HG03342 (cell line): ENCODE measurements at regions not wholly inside any gene's neighbourhood (a gene's known extent, or its start where the extent isn't known, plus 50 kb on each side); places are given as distances from the start of the nearest gene placed in this dataset.
"Not testable (repeated sequence)": the region's sequence is repeated elsewhere in the genome, so short reads cannot be mapped to it uniquely, and the experiment has no call there.

Source experiments
- ATAC-seq: cut with Tn5 transposase; IDR thresholded peaks from one replicate; pipeline ENCODE4 v1.9.1; 2021; ENCODE audit warnings: mild to moderate bottlenecking, moderate library complexity; ENCODE audit not compliant: unreplicated experiment

DNA sequence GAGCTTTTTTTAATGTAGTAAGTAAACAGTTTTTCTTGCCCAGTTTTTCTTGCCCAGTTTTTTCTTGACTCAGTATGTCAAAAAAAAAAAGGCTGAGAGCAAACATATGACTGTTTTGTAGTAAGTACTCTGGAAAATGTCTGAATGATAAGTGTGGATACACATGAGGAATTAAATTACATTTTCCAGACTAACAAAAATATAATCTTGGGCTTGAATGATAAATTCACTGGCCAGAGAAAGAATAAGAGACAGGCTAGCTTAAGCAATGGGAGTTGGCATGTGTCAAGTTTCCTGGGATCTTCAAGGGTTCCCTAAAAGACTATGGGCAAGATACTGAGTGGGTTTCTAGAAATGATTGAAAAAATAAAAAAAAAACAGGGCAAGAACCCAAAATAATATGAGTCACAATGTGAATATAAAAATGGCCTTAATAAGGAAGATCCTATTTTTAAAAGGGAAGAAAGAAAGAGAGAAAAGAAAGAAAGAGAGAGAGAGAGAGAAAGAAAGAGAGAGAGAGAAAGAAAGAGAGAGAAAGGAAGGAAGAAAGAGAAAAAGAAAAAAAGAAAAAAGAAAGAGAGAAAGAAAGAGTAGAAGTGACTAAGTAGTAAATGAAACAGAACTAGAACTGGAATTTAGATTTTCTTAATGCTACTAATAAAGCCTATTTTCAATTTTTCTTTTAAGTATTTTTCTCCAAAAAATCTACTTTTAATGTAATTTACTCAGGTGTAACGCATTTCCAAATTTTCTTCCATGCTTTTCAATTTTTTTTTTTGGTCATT, 60.2 kb downstream of the TFPI2 start:
- no peak for ATAC-seq

GRCh38 chr7:93828260-93828659, 62.3 kb downstream of the TFPI2 start:
- ATAC-seq = no peak

DNA sequence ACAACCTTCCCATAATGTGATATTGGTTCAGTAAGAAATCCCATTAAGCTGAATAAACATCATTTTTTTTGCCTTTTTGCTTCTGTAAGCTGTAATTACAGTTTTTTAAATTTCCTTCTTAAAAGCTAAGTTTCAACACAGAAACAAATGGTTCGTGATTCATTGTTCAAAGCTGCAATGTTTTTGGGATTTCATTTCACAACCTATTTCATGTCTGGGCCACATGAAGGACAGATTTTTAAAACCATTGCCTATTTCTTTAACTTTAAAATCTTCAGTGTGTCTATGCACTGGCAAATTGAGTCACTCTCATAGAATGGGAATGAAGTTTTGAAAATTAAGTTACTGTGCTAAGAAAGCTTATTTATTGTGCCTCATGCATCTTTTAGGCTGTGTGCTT, 66.9 kb downstream of the TFPI2 start:
- no peak for ATAC-seq

GRCh38 chr7:93821463-93821862, 69.1 kb downstream of the TFPI2 start:
- ATAC-seq = no peak

DNA sequence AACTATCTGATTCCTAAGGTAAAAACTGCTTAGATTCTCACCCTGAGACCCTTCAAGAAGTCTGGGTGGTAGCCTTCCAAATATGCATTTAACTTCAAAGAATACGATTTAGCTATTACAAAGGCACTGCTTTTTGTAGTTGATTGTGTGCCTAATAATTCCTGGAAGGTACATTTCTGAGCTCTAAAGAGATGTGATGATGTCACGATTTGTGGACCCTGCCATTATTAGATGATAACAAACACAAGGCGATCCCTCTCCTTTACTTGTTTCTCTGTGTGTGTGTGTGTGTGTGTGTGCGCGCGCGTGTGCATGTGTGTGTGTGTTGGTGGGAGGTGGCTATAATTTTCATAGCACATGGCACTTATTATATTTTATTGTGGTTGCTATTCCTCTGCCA, 70.9 kb downstream of the TFPI2 start:
- no peak for ATAC-seq

GRCh38 chr7:93817526-93817925, 73.0 kb downstream of the TFPI2 start:
- no peak for ATAC-seq

GRCh38 chr7:93817004-93817403, 73.5 kb downstream of the TFPI2 start:
- ATAC-seq = no peak

DNA sequence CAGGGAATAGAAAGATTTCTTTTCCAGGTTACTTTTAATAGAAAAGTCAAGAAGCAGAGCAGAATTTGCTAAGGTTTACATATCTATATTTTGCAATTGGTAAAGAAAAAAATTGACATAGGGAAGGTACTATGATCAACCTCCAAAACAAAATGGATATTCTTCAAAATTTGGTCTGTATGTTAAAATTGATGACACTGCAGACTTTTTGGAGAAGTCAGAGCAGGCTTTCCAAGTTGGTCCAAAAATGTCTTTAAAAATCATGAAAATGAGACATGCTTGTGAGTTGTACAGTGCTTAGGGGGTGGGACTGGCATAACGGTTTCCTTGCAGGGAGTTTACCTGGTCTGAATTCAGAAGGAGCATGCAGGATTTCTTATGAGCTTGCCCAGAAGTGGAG, 77.0 kb downstream of the TFPI2 start:
- ATAC-seq = no peak

DNA sequence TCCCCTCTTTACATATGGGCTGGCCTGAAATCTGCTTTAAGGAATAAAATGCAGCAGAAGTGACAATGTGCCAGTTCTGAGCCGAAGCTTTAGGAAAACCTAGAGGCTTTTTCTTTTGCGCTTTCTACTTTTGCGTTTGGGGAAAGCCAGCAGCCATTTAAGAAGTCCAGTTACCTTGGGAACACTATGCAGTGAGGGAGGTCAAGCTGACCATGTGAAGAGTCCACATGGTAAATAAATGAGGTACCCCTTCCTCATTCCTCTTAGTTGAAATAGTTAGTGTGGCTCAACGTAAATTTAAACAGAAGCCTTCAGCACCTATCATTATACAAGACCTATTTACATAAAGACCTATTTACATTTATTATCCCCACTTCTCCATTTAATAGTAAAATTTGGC, 78.5 kb downstream of the TFPI2 start:
- ATAC-seq = no peak

DNA sequence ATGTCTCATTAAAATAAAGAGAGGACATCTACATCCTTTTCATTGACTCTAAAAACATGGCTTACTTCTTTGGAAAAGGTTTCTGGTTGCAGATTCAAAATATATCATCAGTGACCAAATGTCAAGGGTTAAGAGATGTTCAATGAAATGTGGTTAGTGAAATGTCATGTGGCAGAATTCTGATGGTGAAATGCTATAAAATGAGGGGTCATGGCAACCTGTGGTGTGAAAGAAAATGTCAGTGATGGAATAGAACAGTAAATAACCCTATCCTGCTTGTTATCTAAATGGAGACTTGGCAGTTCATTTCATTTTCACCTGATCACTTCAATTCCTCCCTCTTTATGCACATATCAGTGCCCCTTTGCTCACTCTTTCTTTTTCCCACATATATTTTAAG, 79.4 kb downstream of the TFPI2 start:
- no peak for ATAC-seq

DNA sequence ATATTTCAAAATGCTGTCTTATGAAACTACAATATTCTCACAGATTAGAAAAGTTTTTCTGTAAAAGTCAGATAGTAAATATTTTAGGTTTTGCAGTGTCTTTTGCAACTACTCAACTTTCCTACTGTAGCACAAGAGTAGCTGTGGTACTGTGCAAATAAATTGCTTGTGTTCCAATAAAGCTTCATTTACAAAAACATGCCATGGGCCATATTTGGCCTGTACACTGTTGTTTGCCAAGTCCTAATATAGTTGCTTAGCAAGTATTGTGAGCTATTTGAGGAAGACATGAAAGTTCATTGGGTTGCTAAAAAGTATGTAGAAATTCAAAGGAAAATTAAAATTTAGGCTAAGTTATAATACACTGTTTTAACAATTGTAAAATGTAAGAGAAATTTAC, 80.0 kb downstream of the TFPI2 start:
- ATAC-seq = no peak

- ATAC-seq = no peak
Measured at GRCh38 chr7:93804726-93805125, 85.8 kb downstream of the TFPI2 start.

GRCh38 chr7:93799750-93800357, 90.7 kb downstream of the TFPI2 start:
- ATAC-seq = no peak

- not testable (repeated sequence) for ATAC-seq
Measured at GRCh38 chr7:93793084-93793697, 97.4 kb downstream of the TFPI2 start.

- ATAC-seq = no peak
Measured at GRCh38 chr7:93779115-93779514, 111.4 kb downstream of the TFPI2 start.

DNA sequence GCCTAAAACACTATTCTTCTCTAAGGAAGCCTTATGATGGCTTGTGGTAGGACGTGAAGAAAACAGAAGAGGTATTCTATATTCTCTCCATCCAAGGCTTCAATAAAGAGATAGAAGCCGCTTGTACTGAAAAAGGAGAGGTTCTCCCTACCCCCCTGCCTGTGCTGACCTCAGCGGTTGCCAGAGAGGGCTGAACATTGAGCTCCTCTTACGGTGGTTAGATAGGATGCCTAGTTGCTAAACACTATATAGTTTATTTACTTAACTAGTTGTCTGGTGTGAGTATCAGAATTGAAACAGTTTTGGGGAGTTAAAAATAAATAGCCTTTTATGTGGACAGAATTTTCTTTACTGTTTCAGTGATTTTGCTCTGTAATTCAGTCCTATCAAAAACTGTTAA, 112.2 kb downstream of the TFPI2 start:
- no peak for ATAC-seq

DNA sequence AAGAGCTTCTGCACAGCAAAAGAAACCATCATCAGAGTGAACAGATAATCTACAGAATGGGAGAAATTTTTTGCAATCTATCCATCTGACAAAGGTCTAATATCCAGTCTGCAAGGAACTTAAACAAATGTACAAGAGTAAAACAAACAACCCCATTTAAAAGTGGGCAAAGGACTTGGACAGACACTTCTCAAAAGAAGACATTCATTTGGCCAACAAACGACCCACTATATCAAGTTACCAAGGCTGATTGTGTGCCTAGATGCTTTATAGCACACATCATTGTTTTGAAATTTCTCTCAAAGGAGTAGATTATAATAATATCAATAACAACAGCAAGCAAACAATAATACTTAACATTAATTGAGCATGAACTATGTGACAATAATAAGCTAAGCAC, 117.1 kb downstream of the TFPI2 start:
- ATAC-seq = no peak

DNA sequence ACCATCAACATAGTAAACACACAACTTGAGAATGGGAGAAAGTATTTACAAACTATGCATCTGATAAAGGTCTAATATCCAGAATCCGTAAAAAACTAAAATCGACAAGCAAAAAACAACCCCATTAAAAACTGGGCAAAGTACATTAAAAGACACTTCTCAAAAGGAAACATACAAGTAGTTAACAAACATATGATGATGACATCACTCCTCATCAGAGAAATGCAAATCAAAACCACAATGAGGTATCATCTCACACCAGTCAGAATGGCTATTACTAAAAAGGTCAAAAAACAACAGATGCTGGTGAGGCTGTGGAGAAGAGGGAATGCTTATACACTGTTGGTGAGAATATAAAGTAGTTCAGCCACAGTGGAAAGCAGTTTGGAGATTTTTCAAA, 125.1 kb downstream of the TFPI2 start:
- no peak for ATAC-seq

- ATAC-seq = no peak
Measured at GRCh38 chr7:93758631-93759030, 131.9 kb downstream of the TFPI2 start.

DNA sequence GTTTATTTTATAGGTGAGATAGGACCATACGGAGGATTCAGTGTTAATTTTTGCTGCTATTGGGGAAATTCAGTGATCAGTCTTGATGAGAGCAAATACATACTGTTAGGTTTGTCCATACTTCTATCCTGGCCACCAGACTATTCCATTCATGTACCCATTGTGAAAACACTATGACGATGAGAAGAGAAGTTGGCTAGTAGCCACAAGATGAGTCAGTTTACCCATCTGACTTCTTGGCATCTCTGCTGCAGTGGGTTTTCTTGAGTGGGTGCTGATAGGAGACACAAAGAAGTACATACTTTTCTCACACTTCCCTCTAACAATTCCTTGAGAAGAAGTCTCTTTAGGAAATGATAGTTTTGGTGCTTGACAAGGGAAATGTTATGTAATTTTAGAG, 133.1 kb downstream of the TFPI2 start:
- no peak for ATAC-seq

- ATAC-seq = no peak
Measured at GRCh38 chr7:93756890-93757289, 133.7 kb downstream of the TFPI2 start.

- no peak for ATAC-seq
Measured at GRCh38 chr7:93751421-93751820, 139.1 kb downstream of the TFPI2 start.
